ENCODE measurements at regions not wholly inside any gene's neighbourhood (a gene's known extent, or its start where the extent isn't known, plus 50 kb on each side); places are given as distances from the start of the nearest gene placed in this dataset.

DNA sequence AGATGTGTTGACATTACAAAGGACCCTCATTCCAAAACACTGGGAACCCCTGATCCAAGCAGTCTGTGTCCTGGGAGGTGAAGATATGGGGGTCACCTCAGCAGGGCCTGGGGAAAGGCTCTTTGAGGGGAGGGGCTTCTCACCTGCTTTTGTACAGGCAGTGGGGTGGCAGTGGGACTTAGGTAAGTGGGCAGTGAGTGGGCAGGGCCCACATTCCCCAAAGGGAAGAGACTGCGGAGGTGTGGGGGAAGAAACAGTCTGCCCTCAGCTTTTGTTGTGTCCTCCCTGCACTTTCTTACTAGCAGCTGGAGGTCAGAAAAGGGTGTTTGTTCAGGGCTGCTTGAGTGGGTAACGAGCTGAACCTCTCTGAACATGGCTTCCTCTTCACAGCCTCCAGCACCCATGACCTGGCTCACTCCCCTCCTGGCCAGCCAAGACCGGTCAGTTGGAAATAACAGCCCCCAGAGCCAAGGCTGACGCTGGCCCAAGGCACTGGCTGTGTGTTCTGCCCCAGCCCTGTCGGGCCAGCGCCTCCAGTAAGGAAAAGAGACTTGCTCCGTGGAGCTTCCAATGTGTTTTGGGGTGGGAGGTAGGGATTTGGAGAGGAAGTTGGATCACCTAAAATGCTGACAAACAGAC lies 173.5 kb downstream of the PSMG1 start:
- TF ChIP-seq GATA2 (IDR thresholded peaks at IDR 0.05; ENCODE audit: low read depth, low read length) (no peak), GATA3 (IDR thresholded peaks at IDR 0.05; ENCODE audit: low read depth, low read length) (no peak)

All from SH-SY5Y (cell line).